HUES6 (cell line): ENCODE measurements at regions not wholly inside any gene's neighbourhood (a gene's known extent, or its start where the extent isn't known, plus 50 kb on each side); places are given as distances from the start of the nearest gene placed in this dataset.

Experiments
- H3K27ac ChIP-seq: 2 replicates; pipeline ENCODE4 v1.7.0; 2013; ENCODE audit warnings: low read depth, mild to moderate bottlenecking, low read length, inconsistent platforms
- H3K27me3 ChIP-seq: 2 replicates; pipeline ENCODE4 v1.6.1; 2013; ENCODE audit warnings: low read length; ENCODE audit not compliant: control insufficient read depth, insufficient read depth
- H3K36me3 ChIP-seq: 2 replicates; pipeline ENCODE4 v1.6.1; 2013; ENCODE audit warnings: low read length; ENCODE audit not compliant: control insufficient read depth, insufficient read depth
- H3K4me1 ChIP-seq: 2 replicates; pipeline ENCODE4 v1.6.1; 2013; ENCODE audit warnings: low read length; ENCODE audit not compliant: control insufficient read depth, insufficient read depth
- H3K4me3 ChIP-seq: 2 replicates; pipeline ENCODE4 v1.5.1; 2013; ENCODE audit warnings: low read depth, low read length
- H3K9ac ChIP-seq: one replicate; pipeline ENCODE4 v1.6.1; 2013; ENCODE audit warnings: mild to moderate bottlenecking, low read length
- H3K9me3 ChIP-seq: 2 replicates; pipeline ENCODE4 v1.6.1; 2013; ENCODE audit warnings: low read depth, low read length; ENCODE audit not compliant: control insufficient read depth, insufficient read depth

DNA sequence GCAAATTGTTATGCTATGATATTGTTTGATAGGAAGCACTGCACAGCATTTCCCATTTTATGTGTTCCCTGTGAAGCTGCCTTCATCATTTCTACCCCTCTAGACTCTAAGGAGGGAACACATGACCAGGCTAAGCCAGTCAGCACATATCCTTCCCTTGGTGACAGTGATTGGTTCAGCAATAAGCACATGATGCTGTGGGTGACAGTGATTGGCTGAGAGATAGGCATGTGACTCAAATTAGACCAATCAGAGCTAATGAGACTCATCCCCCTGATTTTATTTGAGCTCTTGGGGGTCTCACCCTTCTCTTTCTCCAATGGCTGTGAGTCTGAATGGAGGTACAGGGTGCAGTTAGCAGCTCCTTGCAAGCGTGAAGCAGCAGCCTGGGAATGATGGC, 195.2 kb downstream of the NUAK1 start:
- Histone ChIP-seq H3K4me3 (no peak overlapping the region), H3K27me3 (no peaks in the 10 kb centered on the region), H3K27ac (no peak overlapping the region), H3K9me3 (no peaks in the 10 kb centered on the region), H3K4me1 (peaks cover 5% of the 10 kb centered on the region), H3K36me3 (no peaks in the 10 kb centered on the region), H3K9ac (no peak overlapping the region)

DNA sequence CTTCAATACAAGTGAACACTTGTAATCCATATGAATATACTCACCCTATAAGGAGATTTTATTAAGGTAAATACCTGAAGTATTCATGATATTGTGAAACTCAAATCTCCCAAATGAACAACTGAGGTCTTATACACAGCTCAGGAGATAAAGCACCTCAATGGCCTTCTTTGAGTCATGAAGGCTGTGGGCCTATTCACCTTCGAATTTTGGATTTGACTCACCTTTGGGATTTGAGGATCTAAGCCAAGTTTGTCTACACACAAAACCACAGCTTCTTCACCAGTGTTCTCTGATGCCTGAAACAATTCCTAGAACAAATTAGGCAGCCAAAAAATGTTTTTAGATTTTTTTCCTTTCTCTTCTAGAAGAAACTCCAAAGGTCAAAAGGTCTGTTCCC, 194.1 kb downstream of the NUAK1 start:
- H3K9ac ChIP-seq, result no peak overlapping the region
- no peak overlapping the region for H3K27ac ChIP-seq
- no peaks in the 10 kb centered on the region for H3K36me3 ChIP-seq
- H3K9me3 ChIP-seq, result no peaks in the 10 kb centered on the region
- H3K4me1 ChIP-seq, result no peaks in the 10 kb centered on the region
- no peak overlapping the region for H3K4me3 ChIP-seq
- H3K27me3 ChIP-seq, result no peaks in the 10 kb centered on the region

DNA sequence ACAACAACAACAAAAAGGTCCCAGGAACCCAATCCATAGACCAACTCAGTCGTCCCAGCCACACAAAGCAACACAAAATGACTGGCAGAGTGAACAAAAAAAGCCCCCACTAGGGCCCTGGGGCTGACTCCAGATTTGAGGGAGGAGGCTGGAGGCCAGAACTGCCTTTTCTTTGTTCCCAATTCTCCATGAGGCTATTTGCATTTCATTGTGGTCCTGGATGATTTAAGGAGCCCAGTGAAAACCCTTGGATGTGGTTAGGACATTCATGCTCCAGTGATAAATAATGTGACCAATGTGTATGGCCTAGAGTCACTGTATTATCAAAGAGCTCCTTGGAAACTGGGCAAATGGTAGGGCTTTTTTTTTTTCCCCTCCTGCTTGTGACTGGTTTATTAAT, 192.9 kb downstream of the NUAK1 start:
- Histone ChIP-seq H3K27ac (no peak overlapping the region), H3K27me3 (no peaks in the 10 kb centered on the region), H3K36me3 (no peaks in the 10 kb centered on the region), H3K4me1 (no peaks in the 10 kb centered on the region), H3K4me3 (no peak overlapping the region), H3K9ac (no peak overlapping the region), H3K9me3 (no peaks in the 10 kb centered on the region)

DNA sequence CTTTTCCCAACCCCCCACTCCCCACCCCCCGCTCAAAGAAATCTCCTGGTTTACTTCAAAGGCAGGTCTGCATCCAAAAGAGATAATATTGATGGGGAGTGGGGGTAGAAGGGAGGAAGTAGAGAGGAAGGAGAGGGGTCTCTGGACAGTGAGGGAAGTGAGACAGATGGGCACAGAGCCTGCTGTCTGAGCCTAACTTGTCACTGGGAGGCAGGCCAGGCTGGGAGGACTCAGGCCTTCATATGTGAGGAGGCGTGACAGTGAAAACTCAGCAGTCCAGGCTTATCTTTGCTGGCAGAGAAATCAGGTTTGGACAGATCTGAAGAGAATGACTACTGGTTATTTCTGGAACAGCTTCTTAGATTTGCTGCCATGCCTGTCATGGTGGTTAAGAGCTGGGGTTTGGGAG, 192.3 kb downstream of the NUAK1 start:
- Histone ChIP-seq H3K4me3 (no peak overlapping the region), H3K9me3 (no peaks in the 10 kb centered on the region), H3K27ac (no peak overlapping the region), H3K27me3 (no peaks in the 10 kb centered on the region), H3K36me3 (no peaks in the 10 kb centered on the region), H3K4me1 (no peaks in the 10 kb centered on the region), H3K9ac (no peak overlapping the region)

DNA sequence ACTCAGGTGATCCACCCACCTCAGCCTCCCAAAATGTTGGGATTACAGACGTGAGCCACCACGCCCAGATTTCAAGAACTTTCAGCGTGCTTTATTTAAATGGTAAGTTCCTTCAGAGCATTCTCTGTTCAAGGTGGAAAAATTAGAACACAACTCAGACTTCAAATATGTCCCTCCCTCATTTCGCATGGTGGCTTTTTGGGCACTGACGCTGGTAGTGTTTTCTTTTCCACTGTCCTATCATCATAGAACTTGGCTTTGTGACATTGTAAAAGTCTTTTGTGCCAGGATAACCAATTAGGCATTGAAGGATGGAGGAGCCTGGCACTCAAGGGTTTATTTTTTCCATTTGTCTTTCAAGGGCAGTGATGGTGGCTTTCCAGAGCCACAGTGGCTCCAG, 190.8 kb downstream of the NUAK1 start:
- H3K9ac ChIP-seq, result no peak overlapping the region
- H3K9me3 ChIP-seq, result no peaks in the 10 kb centered on the region
- no peak overlapping the region for H3K4me3 ChIP-seq
- no peaks in the 10 kb centered on the region for H3K27me3 ChIP-seq
- no peaks in the 10 kb centered on the region for H3K36me3 ChIP-seq
- H3K27ac ChIP-seq, result no peak overlapping the region
- no peaks in the 10 kb centered on the region for H3K4me1 ChIP-seq

DNA sequence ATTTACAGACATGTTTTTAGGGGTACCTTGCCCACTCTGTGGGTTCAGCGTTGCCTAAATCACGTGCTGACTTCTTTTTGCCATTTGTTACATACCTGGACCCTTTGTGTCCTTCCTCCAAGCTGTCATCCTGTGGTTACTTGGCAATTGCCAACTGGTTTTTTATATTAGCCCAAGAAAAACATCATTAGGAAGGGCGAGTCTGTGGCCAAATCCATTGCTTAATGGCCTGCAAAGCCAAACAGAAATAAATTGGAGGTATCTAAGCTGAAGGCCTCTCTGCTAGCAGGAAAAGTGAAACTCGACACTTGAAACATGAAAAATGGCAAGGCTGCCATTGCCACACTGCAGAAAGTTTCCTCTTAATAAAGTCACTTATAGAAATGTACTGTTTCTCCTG, 190.4 kb downstream of the NUAK1 start:
- Histone ChIP-seq H3K9me3 (no peaks in the 10 kb centered on the region), H3K9ac (no peak overlapping the region), H3K4me3 (no peak overlapping the region), H3K27me3 (no peaks in the 10 kb centered on the region), H3K36me3 (no peaks in the 10 kb centered on the region), H3K4me1 (no peaks in the 10 kb centered on the region), H3K27ac (no peak overlapping the region)

DNA sequence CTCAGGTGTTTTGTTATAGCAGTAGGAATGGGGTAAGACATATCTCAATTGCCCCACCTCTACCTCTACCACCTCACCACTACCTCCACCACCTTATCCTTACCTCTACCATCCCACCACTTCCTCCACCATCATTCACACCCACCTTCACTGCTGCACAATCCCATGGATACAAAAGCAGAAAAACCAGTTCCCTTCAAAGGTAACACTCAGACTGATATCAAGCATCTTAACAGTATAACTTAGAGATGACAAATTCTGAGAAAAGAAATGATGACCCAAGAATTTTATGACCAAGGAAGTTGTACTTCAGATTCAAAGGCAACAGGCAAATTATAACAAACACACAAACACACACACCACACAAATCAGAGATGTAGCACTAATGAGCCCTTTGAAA, 189.4 kb downstream of the NUAK1 start:
- Histone ChIP-seq H3K27ac (no peak overlapping the region), H3K36me3 (no peaks in the 10 kb centered on the region), H3K9me3 (no peaks in the 10 kb centered on the region), H3K9ac (no peak overlapping the region), H3K4me3 (no peak overlapping the region), H3K27me3 (no peaks in the 10 kb centered on the region), H3K4me1 (no peaks in the 10 kb centered on the region)

DNA sequence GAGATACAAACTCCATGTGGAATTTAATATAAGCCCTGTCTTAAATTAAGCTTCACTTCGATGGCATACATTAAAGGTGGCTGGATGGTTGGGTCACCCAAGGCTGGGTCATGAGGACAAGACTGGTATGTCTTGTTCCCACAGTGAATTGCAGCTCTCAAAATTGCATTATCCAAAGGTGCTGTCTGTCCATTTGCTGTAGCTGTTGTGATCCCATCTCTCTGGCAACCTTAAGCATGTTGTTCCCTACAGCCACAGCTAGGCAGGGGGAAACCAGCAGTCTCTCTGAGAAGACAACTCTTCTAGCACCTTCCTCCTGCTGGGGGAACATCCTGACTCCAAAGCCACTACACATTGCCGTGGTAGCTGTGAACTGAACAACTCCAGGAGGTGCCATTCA, 187.0 kb downstream of the NUAK1 start:
- Histone ChIP-seq H3K27ac (no peak overlapping the region), H3K9ac (no peak overlapping the region), H3K36me3 (no peaks in the 10 kb centered on the region), H3K4me1 (no peaks in the 10 kb centered on the region; the same call in 1 of the 2 replicates), H3K4me3 (no peak overlapping the region), H3K27me3 (no peaks in the 10 kb centered on the region), H3K9me3 (no peaks in the 10 kb centered on the region)

DNA sequence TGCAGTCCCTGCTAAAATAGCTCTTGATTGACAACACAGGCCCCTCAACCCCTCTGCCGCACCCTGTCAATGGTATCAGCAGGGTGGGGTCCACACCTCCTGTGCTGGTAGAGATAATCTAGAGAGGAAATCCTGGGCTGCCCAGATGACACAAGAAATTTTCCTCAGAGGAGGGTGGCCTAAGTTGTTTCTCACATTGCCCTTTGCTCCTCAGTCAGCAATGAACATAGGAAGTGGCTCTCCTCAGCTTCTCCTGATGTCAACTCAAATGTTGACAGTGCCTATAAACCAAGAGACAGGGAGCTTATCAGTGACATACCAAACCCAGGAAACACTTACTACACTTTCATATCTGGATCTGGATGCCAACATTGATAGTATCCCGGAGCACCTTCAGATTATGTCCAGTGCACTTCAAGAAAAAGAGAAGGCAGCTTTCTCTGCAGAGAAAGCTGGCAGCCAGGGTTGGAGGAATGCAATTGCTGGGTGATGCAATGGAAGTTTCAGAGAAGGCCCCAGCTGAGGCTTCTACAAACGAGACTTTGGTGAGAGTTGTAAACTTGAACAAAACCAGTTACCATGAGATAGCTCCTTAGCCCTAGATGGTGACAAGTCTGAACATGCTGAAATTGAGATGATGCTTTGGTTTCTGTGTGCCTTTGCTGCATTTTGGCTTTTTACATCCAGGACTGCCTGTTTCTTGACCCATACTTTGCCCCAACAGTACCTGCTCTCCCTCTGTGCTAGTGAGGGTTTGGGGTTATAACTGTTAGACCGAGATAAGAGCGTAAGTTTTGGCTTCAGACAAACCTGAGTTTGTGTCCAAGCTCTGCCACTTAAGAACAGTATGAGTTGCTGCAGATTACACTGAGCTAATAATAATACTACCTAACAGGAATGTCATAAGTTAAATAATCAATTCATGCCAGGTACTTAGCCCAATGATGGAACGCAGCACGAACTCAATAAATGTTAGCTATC, 183.5 kb downstream of the NUAK1 start:
- no peaks in the 10 kb centered on the region for H3K27me3 ChIP-seq
- no peak overlapping the region for H3K4me3 ChIP-seq
- no peaks in the 10 kb centered on the region for H3K36me3 ChIP-seq
- H3K9ac ChIP-seq, result no peak overlapping the region
- peaks cover 4% of the 10 kb centered on the region; the same call in 1 of the 2 replicates for H3K9me3 ChIP-seq
- H3K4me1 ChIP-seq, result no peaks in the 10 kb centered on the region; the same call in 1 of the 2 replicates
- H3K27ac ChIP-seq, result no peak overlapping the region

DNA sequence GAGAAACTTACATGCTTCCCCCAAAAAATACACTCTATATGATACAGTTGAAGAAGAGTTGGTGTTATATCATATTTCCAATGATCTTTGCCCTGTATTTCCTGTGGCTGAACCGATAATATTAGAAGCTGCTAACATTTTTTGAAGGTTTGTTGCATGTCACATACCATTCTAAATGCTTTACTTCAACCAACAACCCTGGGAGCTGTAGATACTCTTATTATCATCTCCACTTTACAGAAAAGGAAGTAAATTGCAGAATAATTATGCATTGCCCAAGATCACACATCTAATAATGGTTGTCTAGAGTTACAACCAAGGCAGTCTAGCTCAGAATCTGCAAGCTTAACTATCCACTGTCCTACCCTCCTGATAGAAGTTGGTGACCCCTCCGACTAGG, 182.8 kb downstream of the NUAK1 start:
- Histone ChIP-seq H3K4me1 (no peaks in the 10 kb centered on the region; the same call in 1 of the 2 replicates), H3K27me3 (no peaks in the 10 kb centered on the region), H3K9ac (no peak overlapping the region), H3K27ac (no peak overlapping the region), H3K36me3 (no peaks in the 10 kb centered on the region), H3K9me3 (peaks cover 4% of the 10 kb centered on the region; the same call in 1 of the 2 replicates), H3K4me3 (no peak overlapping the region)

DNA sequence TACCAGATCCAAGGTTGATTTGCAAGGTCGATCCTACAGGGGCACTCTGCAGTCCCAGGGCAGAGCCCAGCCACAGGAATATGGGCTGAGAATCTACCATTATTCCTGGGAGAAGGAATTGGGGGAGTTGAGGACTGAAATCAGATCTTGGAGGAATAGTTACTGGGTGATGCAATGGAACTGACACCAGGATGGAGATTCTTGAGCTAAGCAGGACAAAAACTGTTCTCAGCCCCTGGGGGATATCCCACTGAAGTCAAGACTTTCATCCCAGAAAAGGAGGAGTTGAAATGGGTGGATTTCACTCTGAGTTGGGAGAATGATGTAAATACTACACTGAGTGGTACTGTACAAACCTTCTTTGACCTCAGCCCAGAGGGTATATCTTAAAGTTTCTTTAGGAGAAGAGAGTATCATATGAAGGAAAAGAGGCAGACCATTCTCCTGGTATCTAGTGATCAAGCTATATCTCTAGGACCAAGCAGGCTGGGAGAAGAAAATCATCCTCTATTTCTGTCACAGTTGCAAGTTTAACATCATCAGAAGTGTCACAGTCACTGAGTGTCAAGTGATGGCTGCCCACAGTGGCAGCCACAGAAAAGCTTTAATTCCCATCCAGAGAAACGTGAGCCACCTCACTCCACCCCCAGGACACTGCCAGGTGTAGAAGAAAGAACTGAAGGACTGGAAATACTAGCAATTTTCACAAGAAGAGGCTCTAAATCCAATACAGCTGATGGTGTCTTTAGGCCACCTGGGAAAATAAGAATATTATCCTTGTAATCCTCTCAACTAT, 181.9 kb downstream of the NUAK1 start:
- Histone ChIP-seq H3K4me3 (no peak overlapping the region), H3K4me1 (no peaks in the 10 kb centered on the region; the same call in 1 of the 2 replicates), H3K36me3 (no peaks in the 10 kb centered on the region), H3K9ac (no peak overlapping the region), H3K27me3 (no peaks in the 10 kb centered on the region), H3K27ac (no peak overlapping the region), H3K9me3 (peaks cover 4% of the 10 kb centered on the region; the same call in 1 of the 2 replicates)
